ENCODE measurements at regions not wholly inside any gene's neighbourhood (a gene's known extent, or its start where the extent isn't known, plus 50 kb on each side); places are given as distances from the start of the nearest gene placed in this dataset.

DNA sequence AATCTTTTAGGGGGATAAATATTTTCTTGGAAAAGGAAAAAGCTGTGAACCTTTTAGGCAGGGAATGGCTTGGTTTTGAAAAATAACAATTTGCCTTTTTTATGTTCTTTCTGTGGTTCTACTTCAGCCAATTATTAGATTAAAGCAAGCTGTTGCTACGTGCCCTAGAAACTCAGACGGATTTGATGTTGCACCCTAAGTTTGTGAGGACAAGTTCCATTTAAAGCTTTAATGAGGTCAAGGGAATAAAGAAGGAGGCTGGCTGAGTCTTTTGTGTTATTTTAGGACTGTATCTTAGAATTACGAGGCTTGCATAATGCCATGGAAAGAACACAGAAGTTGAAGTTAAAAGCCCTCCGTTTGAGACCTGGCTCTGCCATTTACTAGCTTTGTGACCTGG lies 216.9 kb downstream of the NUF2 start (continued):
- no peak for TF ChIP-seq JUND (IDR thresholded peaks at IDR 0.05; ENCODE audit: borderline replicate concordance, low read depth, low read length)
- TF ChIP-seq JUND (tag; IDR thresholded peaks at IDR 0.05; ENCODE audit: borderline replicate concordance, low read depth, low read length) = no peak
- no peak for TF ChIP-seq ZKSCAN3 (CRISPR knock-in tag; IDR thresholded peaks at IDR 0.05)
- TF ChIP-seq NFE2 (IDR thresholded peaks at IDR 0.05; ENCODE audit: low read depth) = no peak
- TF ChIP-seq, protein P1, sequence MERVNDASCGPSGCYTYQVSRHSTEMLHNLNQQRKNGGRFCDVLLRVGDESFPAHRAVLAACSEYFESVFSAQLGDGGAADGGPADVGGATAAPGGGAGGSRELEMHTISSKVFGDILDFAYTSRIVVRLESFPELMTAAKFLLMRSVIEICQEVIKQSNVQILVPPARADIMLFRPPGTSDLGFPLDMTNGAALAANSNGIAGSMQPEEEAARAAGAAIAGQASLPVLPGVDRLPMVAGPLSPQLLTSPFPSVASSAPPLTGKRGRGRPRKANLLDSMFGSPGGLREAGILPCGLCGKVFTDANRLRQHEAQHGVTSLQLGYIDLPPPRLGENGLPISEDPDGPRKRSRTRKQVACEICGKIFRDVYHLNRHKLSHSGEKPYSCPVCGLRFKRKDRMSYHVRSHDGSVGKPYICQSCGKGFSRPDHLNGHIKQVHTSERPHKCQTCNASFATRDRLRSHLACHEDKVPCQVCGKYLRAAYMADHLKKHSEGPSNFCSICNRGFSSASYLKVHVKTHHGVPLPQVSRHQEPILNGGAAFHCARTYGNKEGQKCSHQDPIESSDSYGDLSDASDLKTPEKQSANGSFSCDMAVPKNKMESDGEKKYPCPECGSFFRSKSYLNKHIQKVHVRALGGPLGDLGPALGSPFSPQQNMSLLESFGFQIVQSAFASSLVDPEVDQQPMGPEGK (CRISPR knock-in tag; IDR thresholded peaks at IDR 0.05; ENCODE audit: borderline replicate concordance) = no peak
- TF ChIP-seq, protein P2, sequence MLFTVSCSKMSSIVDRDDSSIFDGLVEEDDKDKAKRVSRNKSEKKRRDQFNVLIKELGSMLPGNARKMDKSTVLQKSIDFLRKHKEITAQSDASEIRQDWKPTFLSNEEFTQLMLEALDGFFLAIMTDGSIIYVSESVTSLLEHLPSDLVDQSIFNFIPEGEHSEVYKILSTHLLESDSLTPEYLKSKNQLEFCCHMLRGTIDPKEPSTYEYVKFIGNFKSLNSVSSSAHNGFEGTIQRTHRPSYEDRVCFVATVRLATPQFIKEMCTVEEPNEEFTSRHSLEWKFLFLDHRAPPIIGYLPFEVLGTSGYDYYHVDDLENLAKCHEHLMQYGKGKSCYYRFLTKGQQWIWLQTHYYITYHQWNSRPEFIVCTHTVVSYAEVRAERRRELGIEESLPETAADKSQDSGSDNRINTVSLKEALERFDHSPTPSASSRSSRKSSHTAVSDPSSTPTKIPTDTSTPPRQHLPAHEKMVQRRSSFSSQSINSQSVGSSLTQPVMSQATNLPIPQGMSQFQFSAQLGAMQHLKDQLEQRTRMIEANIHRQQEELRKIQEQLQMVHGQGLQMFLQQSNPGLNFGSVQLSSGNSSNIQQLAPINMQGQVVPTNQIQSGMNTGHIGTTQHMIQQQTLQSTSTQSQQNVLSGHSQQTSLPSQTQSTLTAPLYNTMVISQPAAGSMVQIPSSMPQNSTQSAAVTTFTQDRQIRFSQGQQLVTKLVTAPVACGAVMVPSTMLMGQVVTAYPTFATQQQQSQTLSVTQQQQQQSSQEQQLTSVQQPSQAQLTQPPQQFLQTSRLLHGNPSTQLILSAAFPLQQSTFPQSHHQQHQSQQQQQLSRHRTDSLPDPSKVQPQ (CRISPR knock-in tag; IDR thresholded peaks at IDR 0.05; ENCODE audit: borderline replicate concordance) = no peak
- TF ChIP-seq NEUROD1 (IDR thresholded peaks at IDR 0.05; ENCODE audit: borderline replicate concordance, low read depth, low read length, partially characterized antibody) = no peak
- TF ChIP-seq PHB (CRISPR knock-in tag; IDR thresholded peaks at IDR 0.05) = no peak
- no peak for TF ChIP-seq PHB2 (IDR thresholded peaks at IDR 0.05; ENCODE audit: low read depth)
- TF ChIP-seq SMAD3 (CRISPR knock-in tag; conservative IDR thresholded peaks at IDR 0.05) = no peak

Data from K562 (cell line).